Germinal center (tissue), 1 donor: ENCODE measurements at regions not wholly inside any gene's neighbourhood (a gene's known extent, or its start where the extent isn't known, plus 50 kb on each side); places are given as distances from the start of the nearest gene placed in this dataset.

ENCODE experiments used
- DNase-seq: peaks from one replicate; pipeline ENCODE4 v3.0.0; 2012; ENCODE audit warnings: mixed read lengths, low spot score

GRCh38 chr4:24637173-24637572 lies 52.8 kb upstream of the DHX15 start:
- DNase-seq: no peak

GRCh38 chr4:24638396-24638875 lies 54.1 kb upstream of the DHX15 start:
- DNase-seq: no peak

- DNase-seq: no peak
Measured at GRCh38 chr4:24639714-24640113, 55.4 kb upstream of the DHX15 start.

GRCh38 chr4:24640366-24640765 lies 56.0 kb upstream of the DHX15 start:
- DNase-seq: no peak

GRCh38 chr4:24642981-24643547 lies 58.7 kb upstream of the DHX15 start:
- no peak for DNase-seq

GRCh38 chr4:24643774-24644520 lies 59.6 kb upstream of the DHX15 start:
- no peak for DNase-seq

GRCh38 chr4:24644983-24645764 lies 60.8 kb upstream of the DHX15 start:
- no peak for DNase-seq

GRCh38 chr4:24645765-24646550 lies 61.6 kb upstream of the DHX15 start:
- no peak for DNase-seq

- DNase-seq: no peak
Measured at GRCh38 chr4:24646798-24647460, 62.6 kb upstream of the DHX15 start.

GRCh38 chr4:24650849-24651640 lies 66.7 kb upstream of the DHX15 start:
- DNase-seq: no peak

GRCh38 chr4:24655326-24655725 lies 71.0 kb upstream of the DHX15 start:
- DNase-seq: no peak

- DNase-seq: no peak
Measured at GRCh38 chr4:24655971-24656370, 71.6 kb upstream of the DHX15 start.

- DNase-seq: no peak
Measured at GRCh38 chr4:24656906-24657305, 72.6 kb upstream of the DHX15 start.

GRCh38 chr4:24657768-24658617 lies 73.6 kb upstream of the DHX15 start:
- no peak for DNase-seq

GRCh38 chr4:24659241-24659961 lies 75.0 kb upstream of the DHX15 start:
- DNase-seq: no peak

- no peak for DNase-seq
Measured at GRCh38 chr4:24662056-24662455, 77.7 kb upstream of the DHX15 start.

- DNase-seq: no peak
Measured at GRCh38 chr4:24662542-24662941, 78.2 kb upstream of the DHX15 start.

- no peak for DNase-seq
Measured at GRCh38 chr4:24664956-24665355, 80.6 kb upstream of the DHX15 start.

- no peak for DNase-seq
Measured at GRCh38 chr4:24666316-24666715, 82.0 kb upstream of the DHX15 start.
